ENCODE measurements at regions not wholly inside any gene's neighbourhood (a gene's known extent, or its start where the extent isn't known, plus 50 kb on each side); places are given as distances from the start of the nearest gene placed in this dataset.

GRCh38 chr7:54342458-54342857 lies 199.7 kb upstream of the VSTM2A start:
- TF ChIP-seq POLR2AphosphoS5 (IDR thresholded peaks at IDR 0.05), result no peak
- TF ChIP-seq CTCF (IDR thresholded peaks at IDR 0.05), result no peak
- no peak for TF ChIP-seq POLR2A (IDR thresholded peaks at IDR 0.05)

Data from prostate gland (tissue), 2 donors.